HUES48 (cell line): ENCODE measurements at regions not wholly inside any gene's neighbourhood (a gene's known extent, or its start where the extent isn't known, plus 50 kb on each side); places are given as distances from the start of the nearest gene placed in this dataset.

Experiments
- H3K27ac ChIP-seq: one replicate; pipeline ENCODE4 v1.7.0; 2013; ENCODE audit warnings: low read depth, low read length, inconsistent platforms
- H3K27me3 ChIP-seq: 2 replicates; pipeline ENCODE4 v1.6.1; 2013; ENCODE audit warnings: mild to moderate bottlenecking, low read length; ENCODE audit not compliant: control insufficient read depth, insufficient read depth
- H3K36me3 ChIP-seq: 2 replicates; pipeline ENCODE4 v1.6.1; 2013; ENCODE audit warnings: low read length; ENCODE audit not compliant: control insufficient read depth, insufficient read depth
- H3K4me1 ChIP-seq: 2 replicates; pipeline ENCODE4 v1.6.1; 2013; ENCODE audit warnings: mild to moderate bottlenecking, low read length; ENCODE audit not compliant: control insufficient read depth, insufficient read depth
- H3K4me3 ChIP-seq: 2 replicates; pipeline ENCODE4 v1.5.1; 2013; ENCODE audit warnings: mild to moderate bottlenecking, low read depth, low read length
- H3K9ac ChIP-seq: 2 replicates; pipeline ENCODE4 v1.6.1; 2013; ENCODE audit warnings: mild to moderate bottlenecking, low read depth, low read length, moderate library complexity
- H3K9me3 ChIP-seq: 2 replicates; pipeline ENCODE4 v1.6.1; 2013; ENCODE audit warnings: low read length; ENCODE audit not compliant: control insufficient read depth, insufficient read depth

- H3K4me3 ChIP-seq = no peak overlapping the region
- no peaks in the 10 kb centered on the region for H3K9me3 ChIP-seq
- no peaks in the 10 kb centered on the region for H3K27me3 ChIP-seq
- H3K36me3 ChIP-seq = no peaks in the 10 kb centered on the region
- H3K27ac ChIP-seq = no peak overlapping the region
- H3K4me1 ChIP-seq = no peaks in the 10 kb centered on the region
- no peak overlapping the region for H3K9ac ChIP-seq
Measured at GRCh38 chr6:8361259-8361658, 74.1 kb downstream of the SLC35B3 start.

- Histone ChIP-seq H3K27me3 (no peaks in the 10 kb centered on the region), H3K27ac (no peak overlapping the region), H3K4me1 (no peaks in the 10 kb centered on the region), H3K9ac (no peak overlapping the region), H3K36me3 (no peaks in the 10 kb centered on the region), H3K9me3 (no peaks in the 10 kb centered on the region), H3K4me3 (no peak overlapping the region)
Measured at GRCh38 chr6:8352966-8353340, 82.4 kb downstream of the SLC35B3 start.

- no peaks in the 10 kb centered on the region for H3K36me3 ChIP-seq
- no peak overlapping the region for H3K9ac ChIP-seq
- no peaks in the 10 kb centered on the region for H3K9me3 ChIP-seq
- no peak overlapping the region for H3K4me3 ChIP-seq
- H3K27ac ChIP-seq = no peak overlapping the region
- H3K4me1 ChIP-seq = no peaks in the 10 kb centered on the region
- H3K27me3 ChIP-seq = no peaks in the 10 kb centered on the region
Measured at GRCh38 chr6:8352335-8352965, 82.9 kb downstream of the SLC35B3 start.

- no peaks in the 10 kb centered on the region for H3K27me3 ChIP-seq
- no peaks in the 10 kb centered on the region for H3K4me1 ChIP-seq
- H3K9ac ChIP-seq = no peak overlapping the region
- peaks cover 5% of the 10 kb centered on the region; the same call in 1 of the 2 replicates for H3K9me3 ChIP-seq
- H3K27ac ChIP-seq = no peak overlapping the region
- no peaks in the 10 kb centered on the region for H3K36me3 ChIP-seq
- H3K4me3 ChIP-seq = no peak overlapping the region
Measured at GRCh38 chr6:8343600-8343999, 91.7 kb downstream of the SLC35B3 start.

GRCh38 chr6:8342241-8342819 lies 93.0 kb downstream of the SLC35B3 start:
- no peak overlapping the region for H3K4me3 ChIP-seq
- H3K27ac ChIP-seq = no peak overlapping the region
- H3K4me1 ChIP-seq = no peaks in the 10 kb centered on the region
- no peaks in the 10 kb centered on the region for H3K36me3 ChIP-seq
- H3K9me3 ChIP-seq = peaks cover 5% of the 10 kb centered on the region; the same call in 1 of the 2 replicates
- H3K9ac ChIP-seq = no peak overlapping the region
- no peaks in the 10 kb centered on the region for H3K27me3 ChIP-seq

GRCh38 chr6:8337147-8337546 lies 98.2 kb downstream of the SLC35B3 start:
- H3K4me3 ChIP-seq = no peak overlapping the region
- no peaks in the 10 kb centered on the region for H3K27me3 ChIP-seq
- no peak overlapping the region for H3K9ac ChIP-seq
- 0 out of 2 replicates have a peak, but pooled peaks cover 4% of the 10 kb centered on the region for H3K4me1 ChIP-seq
- H3K36me3 ChIP-seq = no peaks in the 10 kb centered on the region
- H3K27ac ChIP-seq = no peak overlapping the region
- H3K9me3 ChIP-seq = no peaks in the 10 kb centered on the region

- Histone ChIP-seq H3K9me3 (no peaks in the 10 kb centered on the region), H3K27ac (no peak overlapping the region), H3K27me3 (no peaks in the 10 kb centered on the region), H3K4me3 (no peak overlapping the region), H3K4me1 (0 out of 2 replicates have a peak, but pooled peaks cover 4% of the 10 kb centered on the region), H3K9ac (no peak overlapping the region), H3K36me3 (no peaks in the 10 kb centered on the region)
Measured at GRCh38 chr6:8336406-8337057, 98.8 kb downstream of the SLC35B3 start.

- no peaks in the 10 kb centered on the region for H3K36me3 ChIP-seq
- H3K4me3 ChIP-seq = no peak overlapping the region
- H3K27me3 ChIP-seq = no peaks in the 10 kb centered on the region
- no peak overlapping the region for H3K27ac ChIP-seq
- H3K9me3 ChIP-seq = no peaks in the 10 kb centered on the region
- H3K9ac ChIP-seq = no peak overlapping the region
- H3K4me1 ChIP-seq = 0 out of 2 replicates have a peak, but pooled peaks cover 4% of the 10 kb centered on the region
Measured at GRCh38 chr6:8335896-8336295, 99.4 kb downstream of the SLC35B3 start.

- H3K27me3 ChIP-seq = no peaks in the 10 kb centered on the region
- 0 out of 2 replicates have a peak, but pooled peaks cover 4% of the 10 kb centered on the region for H3K4me1 ChIP-seq
- no peaks in the 10 kb centered on the region for H3K9me3 ChIP-seq
- no peak overlapping the region for H3K4me3 ChIP-seq
- H3K9ac ChIP-seq = no peak overlapping the region
- H3K36me3 ChIP-seq = no peaks in the 10 kb centered on the region
- no peak overlapping the region for H3K27ac ChIP-seq
Measured at GRCh38 chr6:8335381-8335780, 100.0 kb downstream of the SLC35B3 start.

- Histone ChIP-seq H3K4me3 (no peak overlapping the region), H3K4me1 (0 out of 2 replicates have a peak, but pooled peaks cover 4% of the 10 kb centered on the region), H3K27me3 (no peaks in the 10 kb centered on the region), H3K27ac (no peak overlapping the region), H3K9ac (no peak overlapping the region), H3K36me3 (no peaks in the 10 kb centered on the region), H3K9me3 (no peaks in the 10 kb centered on the region)
Measured at GRCh38 chr6:8334113-8334512, 101.2 kb downstream of the SLC35B3 start.

- Histone ChIP-seq H3K27ac (no peak overlapping the region), H3K27me3 (no peaks in the 10 kb centered on the region), H3K9ac (no peak overlapping the region), H3K4me1 (0 out of 2 replicates have a peak, but pooled peaks cover 3% of the 10 kb centered on the region), H3K4me3 (no peak overlapping the region), H3K9me3 (no peaks in the 10 kb centered on the region), H3K36me3 (no peaks in the 10 kb centered on the region)
Measured at GRCh38 chr6:8329562-8329961, 105.8 kb downstream of the SLC35B3 start.
